ENCODE measurements at regions not wholly inside any gene's neighbourhood (a gene's known extent, or its start where the extent isn't known, plus 50 kb on each side); places are given as distances from the start of the nearest gene placed in this dataset.

DNA sequence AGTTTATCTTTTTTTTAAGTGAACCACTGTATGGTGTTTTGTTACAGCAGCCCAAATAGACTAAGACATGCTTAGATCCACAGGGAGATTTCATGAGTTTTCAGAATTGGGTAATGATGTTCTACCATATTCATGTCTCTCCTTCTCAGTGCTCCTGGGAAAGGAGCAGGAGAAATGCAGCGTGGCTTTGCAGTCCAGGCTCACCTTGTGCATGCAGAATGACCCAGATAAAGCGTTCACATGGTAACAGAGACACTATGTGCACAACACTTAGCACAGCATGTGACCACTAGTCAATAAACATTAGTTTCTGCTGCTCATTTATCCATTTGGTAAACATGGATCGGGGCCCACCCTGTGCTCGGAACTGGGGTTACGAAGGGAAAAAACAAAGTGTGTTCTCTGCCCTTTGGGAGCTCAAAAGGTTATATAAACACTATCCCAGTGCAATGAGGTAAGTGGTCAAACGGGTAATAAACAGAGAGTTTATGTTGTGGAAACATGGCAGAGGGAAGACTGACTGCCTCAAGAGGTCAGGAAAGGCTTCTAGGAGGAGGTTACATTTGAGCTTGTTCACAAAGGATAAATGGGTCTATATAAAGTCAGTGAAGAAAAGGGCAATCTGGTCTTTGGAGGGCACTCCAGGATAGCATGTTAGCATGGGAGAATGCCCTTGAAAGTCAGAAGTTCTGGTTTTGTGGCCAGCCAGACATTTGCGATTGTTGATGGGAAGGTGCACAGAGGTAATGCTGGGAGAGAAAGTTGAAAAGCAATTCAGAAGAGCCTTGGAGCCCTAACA, 299.2 kb downstream of the TDRD15 start:
- TF ChIP-seq, protein P1, sequence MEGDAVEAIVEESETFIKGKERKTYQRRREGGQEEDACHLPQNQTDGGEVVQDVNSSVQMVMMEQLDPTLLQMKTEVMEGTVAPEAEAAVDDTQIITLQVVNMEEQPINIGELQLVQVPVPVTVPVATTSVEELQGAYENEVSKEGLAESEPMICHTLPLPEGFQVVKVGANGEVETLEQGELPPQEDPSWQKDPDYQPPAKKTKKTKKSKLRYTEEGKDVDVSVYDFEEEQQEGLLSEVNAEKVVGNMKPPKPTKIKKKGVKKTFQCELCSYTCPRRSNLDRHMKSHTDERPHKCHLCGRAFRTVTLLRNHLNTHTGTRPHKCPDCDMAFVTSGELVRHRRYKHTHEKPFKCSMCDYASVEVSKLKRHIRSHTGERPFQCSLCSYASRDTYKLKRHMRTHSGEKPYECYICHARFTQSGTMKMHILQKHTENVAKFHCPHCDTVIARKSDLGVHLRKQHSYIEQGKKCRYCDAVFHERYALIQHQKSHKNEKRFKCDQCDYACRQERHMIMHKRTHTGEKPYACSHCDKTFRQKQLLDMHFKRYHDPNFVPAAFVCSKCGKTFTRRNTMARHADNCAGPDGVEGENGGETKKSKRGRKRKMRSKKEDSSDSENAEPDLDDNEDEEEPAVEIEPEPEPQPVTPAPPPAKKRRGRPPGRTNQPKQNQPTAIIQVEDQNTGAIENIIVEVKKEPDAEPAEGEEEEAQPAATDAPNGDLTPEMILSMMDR (IDR thresholded peaks at IDR 0.05) = no peak
- TF ChIP-seq POLR2A (IDR thresholded peaks at IDR 0.05) = no peak

All from heart left ventricle (tissue), 13 donors.